H9 (cell line): ENCODE measurements at regions not wholly inside any gene's neighbourhood (a gene's known extent, or its start where the extent isn't known, plus 50 kb on each side); places are given as distances from the start of the nearest gene placed in this dataset.

ENCODE experiments used
- DNase-seq: peaks from one replicate; pipeline ENCODE4 v3.0.0-alpha.2; 2017
- H2AFZ ChIP-seq: one replicate; pipeline ENCODE4 v1.6.1; 2013; ENCODE audit warnings: mild to moderate bottlenecking, low read length, control low read depth, moderate library complexity
- H2AK5ac ChIP-seq: 2 replicates; pipeline ENCODE4 v1.6.1; 2013; ENCODE audit warnings: low read length, control low read depth, mixed read lengths; ENCODE audit not compliant: insufficient read length
- H2BK120ac ChIP-seq: one replicate; pipeline ENCODE4 v1.6.1; 2013; ENCODE audit warnings: low read depth, mild to moderate bottlenecking, low read length, control low read depth, inconsistent platforms; ENCODE audit not compliant: poor library complexity, severe bottlenecking
- H2BK12ac ChIP-seq: 2 replicates; pipeline ENCODE4 v1.6.1; 2013; ENCODE audit warnings: low read length, control low read depth, mixed read lengths, low read depth; ENCODE audit not compliant: insufficient read length
- H2BK15ac ChIP-seq: 2 replicates; pipeline ENCODE4 v1.6.1; 2013; ENCODE audit warnings: low read depth, low read length, control low read depth
- H2BK20ac ChIP-seq: one replicate; pipeline ENCODE4 v1.6.1; 2013; ENCODE audit warnings: low read depth, mild to moderate bottlenecking, low read length, control low read depth, inconsistent platforms; ENCODE audit not compliant: poor library complexity, severe bottlenecking
- H2BK5ac ChIP-seq: 2 replicates; pipeline ENCODE4 v1.6.1; 2013; ENCODE audit warnings: low read length, control low read depth, mixed read lengths; ENCODE audit not compliant: insufficient read length
- H3K14ac ChIP-seq: 2 replicates; pipeline ENCODE4 v1.6.1; 2013; ENCODE audit warnings: low read length, control low read depth; ENCODE audit not compliant: insufficient read depth
- H3K18ac ChIP-seq: 2 replicates; pipeline ENCODE4 v1.6.1; 2013; ENCODE audit warnings: low read depth, mild to moderate bottlenecking, mixed read lengths, low read length, control low read depth; ENCODE audit not compliant: insufficient read length
- H3K23ac ChIP-seq: 2 replicates; pipeline ENCODE4 v1.6.1; 2013; ENCODE audit warnings: low read length, control low read depth, mixed read lengths, low read depth; ENCODE audit not compliant: insufficient read length
- H3K23me2 ChIP-seq: 2 replicates; pipeline ENCODE4 v1.6.1; 2013; ENCODE audit warnings: low read depth, mild to moderate bottlenecking, mixed read lengths, low read length, control low read depth; ENCODE audit not compliant: insufficient read length, poor library complexity, severe bottlenecking
- H3K27ac ChIP-seq: 2 replicates; pipeline ENCODE4 v1.5.1; 2013; ENCODE audit warnings: low read length, control low read depth, mixed read lengths, low read depth; ENCODE audit not compliant: insufficient read length
- H3K27me3 ChIP-seq: 2 replicates; pipeline ENCODE4 v1.6.1; 2013; ENCODE audit warnings: low read length, control low read depth, inconsistent platforms; ENCODE audit not compliant: insufficient read depth
- H3K4ac ChIP-seq: 2 replicates; pipeline ENCODE4 v1.6.1; 2013; ENCODE audit warnings: low read depth, mild to moderate bottlenecking, control low read depth, inconsistent platforms, low read length, moderate library complexity
- H3K4me1 ChIP-seq: 2 replicates; pipeline ENCODE4 v1.6.1; 2013; ENCODE audit warnings: low read length, control low read depth, inconsistent platforms; ENCODE audit not compliant: insufficient read depth
- H3K4me2 ChIP-seq: 2 replicates; pipeline ENCODE4 v1.6.1; 2013; ENCODE audit warnings: low read length, control low read depth, mixed read lengths; ENCODE audit not compliant: insufficient read length, insufficient read depth
- H3K56ac ChIP-seq: 2 replicates; pipeline ENCODE4 v1.6.1; 2013; ENCODE audit warnings: low read depth, mild to moderate bottlenecking, mixed read lengths, low read length, control low read depth; ENCODE audit not compliant: insufficient read length
- H3K79me1 ChIP-seq: 2 replicates; pipeline ENCODE4 v1.6.1; 2013; ENCODE audit warnings: low read depth, mild to moderate bottlenecking, moderate library complexity, low read length, control low read depth, inconsistent platforms; ENCODE audit not compliant: insufficient read depth, poor library complexity, severe bottlenecking
- H3K79me2 ChIP-seq: 2 replicates; pipeline ENCODE4 v1.6.1; 2013; ENCODE audit warnings: low read length, control low read depth, inconsistent platforms; ENCODE audit not compliant: insufficient read depth
- H3K9ac ChIP-seq: 2 replicates; pipeline ENCODE4 v1.6.1; 2013; ENCODE audit warnings: low read length, control low read depth, mixed read lengths; ENCODE audit not compliant: insufficient read length; ENCODE audit errors: extremely low read depth
- H3K9me3 ChIP-seq: one replicate; pipeline ENCODE4 v1.6.1; 2013; ENCODE audit warnings: low read depth, low read length, inconsistent platforms; ENCODE audit not compliant: control insufficient read depth
- H3T11ph ChIP-seq: one replicate; pipeline ENCODE4 v1.6.1; 2013; ENCODE audit warnings: mild to moderate bottlenecking, low read length, control low read depth, inconsistent platforms
- H4K20me1 ChIP-seq: one replicate; pipeline ENCODE4 v1.6.1; 2013; ENCODE audit not compliant: control insufficient read depth, insufficient read length, insufficient read depth
- H4K5ac ChIP-seq: 2 replicates; pipeline ENCODE4 v1.6.1; 2013; ENCODE audit warnings: low read depth, mild to moderate bottlenecking, mixed read lengths, low read length, control low read depth; ENCODE audit not compliant: insufficient read length
- H4K8ac ChIP-seq: replicated peaks from 2 replicates; pipeline ENCODE4 v1.6.1; 2013; ENCODE audit warnings: low read length, control low read depth, mixed read lengths, low read depth; ENCODE audit not compliant: insufficient read length
- H4K91ac ChIP-seq: 2 replicates; pipeline ENCODE4 v1.6.1; 2013; ENCODE audit warnings: low read depth, mild to moderate bottlenecking, moderate library complexity, mixed read lengths, low read length, control low read depth; ENCODE audit not compliant: insufficient read length
- H3K27ac Mint-ChIP-seq, 3 experiments: 2 replicates in 2 of 3; 3 replicates in 1 of 3; pipeline ENCODE4 v1.8.0; 2020 to 2021; ENCODE audit warnings: mixed read lengths in 3 of 3, mild to moderate bottlenecking in 1 of 3, moderate library complexity in 1 of 3
- H3K27me3 Mint-ChIP-seq: 2 replicates; pipeline ENCODE4 v1.8.0; 2021; ENCODE audit warnings: low read depth, mild to moderate bottlenecking, moderate library complexity, mixed read lengths
- H3K36me3 Mint-ChIP-seq, 3 experiments: 2 replicates in 2 of 3; 3 replicates in 1 of 3; pipeline ENCODE4 v1.8.0; 2020 to 2021; ENCODE audit warnings: low read depth in 3 of 3, mixed read lengths in 3 of 3; ENCODE audit not compliant: insufficient read depth in 1 of 3
- H3K4me1 Mint-ChIP-seq, 2 experiments: 2 replicates each; pipeline ENCODE4 v1.8.0; 2020; ENCODE audit warnings: mixed read lengths in 2 of 2
- H3K4me3 Mint-ChIP-seq, 2 experiments: 2 replicates in 1 of 2; 3 replicates in 1 of 2; pipeline ENCODE4 v1.8.0; 2020 to 2021; ENCODE audit warnings: mild to moderate bottlenecking in 2 of 2, mixed read lengths in 2 of 2, moderate library complexity in 1 of 2
- H3K9me3 Mint-ChIP-seq, 2 experiments: 2 replicates in 1 of 2; 3 replicates in 1 of 2; pipeline ENCODE4 v1.8.0; 2020; ENCODE audit warnings: mild to moderate bottlenecking in 2 of 2, mixed read lengths in 2 of 2, moderate library complexity in 1 of 2
- CTCF ChIP-seq: fragments of 200-600 bp; sonication (generic); conservative IDR thresholded peaks from 3 replicates; pipeline ENCODE4 v1.8.0; 2021; ENCODE audit warnings: antibody characterized with exemption, mild to moderate bottlenecking
- WGBS: extraction: QIAGEN DNeasy Blood & Tissue Kit; methylation state at CpG from one replicate; pipeline ENCODE4 v1.1.7; 2013; ENCODE audit warnings: missing lambda C conversion rate, low lambda C conversion rate, mixed read lengths; ENCODE audit not compliant: insufficient read length; ENCODE audit errors: extremely low coverage; 5-methylcytosine and 5-hydroxymethylcytosine counted together

DNA sequence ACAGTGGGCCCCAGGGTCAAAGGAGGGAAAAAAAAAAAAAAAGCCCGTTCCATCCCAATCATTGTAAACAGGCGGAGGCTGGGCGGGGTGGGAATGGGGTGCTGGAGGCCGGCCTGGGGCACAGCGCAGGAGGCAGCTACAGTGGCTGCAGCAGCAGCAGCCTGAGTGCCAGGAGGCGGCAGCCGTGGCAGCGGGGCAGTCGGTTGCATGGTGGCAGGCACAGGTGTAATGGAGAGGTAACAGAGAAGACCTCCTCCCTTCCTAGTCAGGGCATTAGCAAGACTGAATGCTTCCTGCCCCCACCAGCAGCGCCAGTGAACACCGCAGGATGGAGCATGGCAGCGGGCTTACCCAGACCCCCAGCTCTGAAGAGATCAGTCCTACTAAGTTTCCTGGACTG is 279.1 kb upstream of the TTC14 start:
- H3K27ac Mint-ChIP-seq = no peak overlapping the region
- Histone ChIP-seq H3K4me1 (no peaks in the 10 kb centered on the region), H4K20me1 (no peaks in the 10 kb centered on the region), H4K5ac (no peak overlapping the region), H3K4ac (no peak overlapping the region), H3K79me2 (no peaks in the 10 kb centered on the region), H3K56ac (no peak overlapping the region), H2AFZ (no peak overlapping the region), H2BK12ac (no peak overlapping the region), H3K4me2 (no peak overlapping the region), H3T11ph (no peak overlapping the region), H3K18ac (no peak overlapping the region), H2AK5ac (no peak overlapping the region), H3K79me1 (no peaks in the 10 kb centered on the region), H3K9ac (no peak overlapping the region), H3K9me3 (no peaks in the 10 kb centered on the region), H3K27ac (no peak overlapping the region), H4K8ac (no peak overlapping the region), H2BK120ac (no peak overlapping the region), H3K14ac (no peak overlapping the region), H2BK15ac (no peak overlapping the region), H3K27me3 (no peaks in the 10 kb centered on the region), H2BK5ac (no peak overlapping the region), H3K23ac (no peak overlapping the region), H4K91ac (no peak overlapping the region), H3K23me2 (no peaks in the 10 kb centered on the region), H2BK20ac (no peak overlapping the region)
- H3K9me3 Mint-ChIP-seq = no peaks in the 10 kb centered on the region
- DNase-seq = no peak
- no peaks in the 10 kb centered on the region for H3K4me1 Mint-ChIP-seq
- no peaks in the 10 kb centered on the region for H3K36me3 Mint-ChIP-seq
- TF ChIP-seq CTCF = no peak
- no peaks in the 10 kb centered on the region for H3K27me3 Mint-ChIP-seq
- WGBS = no CpG with 5 or more reads among the region's 12 CpGs
- H3K4me3 Mint-ChIP-seq = no peak overlapping the region
